ENCODE measurements at regions not wholly inside any gene's neighbourhood (a gene's known extent, or its start where the extent isn't known, plus 50 kb on each side); places are given as distances from the start of the nearest gene placed in this dataset.

- TF ChIP-seq CTCF (IDR thresholded peaks at IDR 0.05; ENCODE audit: insufficient read depth, low read length, poor library complexity, severe bottlenecking) = no peak
- Histone ChIP-seq H3K4me3 (replicated peaks; ENCODE audit: low read depth, low read length) (no peak overlapping the region), H3K36me3 (ENCODE audit: control insufficient read depth, insufficient read depth, low read length) (no peaks in the 10 kb centered on the region), H3K27me3 (replicated peaks; ENCODE audit: control insufficient read depth, insufficient read depth, low read length) (no peaks in the 10 kb centered on the region)
- DNase-seq (ENCODE audit: extremely low read depth, insufficient read length) = no peak
Observed at GRCh38 chr1:219521325-219521724, 91.6 kb downstream of the ZC3H11B start.

GRCh38 chr1:219520241-219520640 is 92.7 kb downstream of the ZC3H11B start:
- Histone ChIP-seq H3K36me3 (ENCODE audit: control insufficient read depth, insufficient read depth, low read length) (no peaks in the 10 kb centered on the region), H3K4me3 (replicated peaks; ENCODE audit: low read depth, low read length) (no peak overlapping the region), H3K27me3 (replicated peaks; ENCODE audit: control insufficient read depth, insufficient read depth, low read length) (no peaks in the 10 kb centered on the region)
- no peak for DNase-seq (ENCODE audit: extremely low read depth, insufficient read length)
- no peak for TF ChIP-seq CTCF (IDR thresholded peaks at IDR 0.05; ENCODE audit: insufficient read depth, low read length, poor library complexity, severe bottlenecking)

- Histone ChIP-seq H3K36me3 (ENCODE audit: control insufficient read depth, insufficient read depth, low read length) (no peaks in the 10 kb centered on the region), H3K4me3 (replicated peaks; ENCODE audit: low read depth, low read length) (no peak overlapping the region), H3K27me3 (replicated peaks; ENCODE audit: control insufficient read depth, insufficient read depth, low read length) (no peaks in the 10 kb centered on the region)
- no peak for DNase-seq (ENCODE audit: extremely low read depth, insufficient read length)
- TF ChIP-seq CTCF (IDR thresholded peaks at IDR 0.05; ENCODE audit: insufficient read depth, low read length, poor library complexity, severe bottlenecking) = no peak
Observed at GRCh38 chr1:219518907-219519248, 94.0 kb downstream of the ZC3H11B start.

- Histone ChIP-seq H3K27me3 (replicated peaks; ENCODE audit: control insufficient read depth, insufficient read depth, low read length) (no peaks in the 10 kb centered on the region), H3K4me3 (replicated peaks; ENCODE audit: low read depth, low read length) (no peak overlapping the region), H3K36me3 (ENCODE audit: control insufficient read depth, insufficient read depth, low read length) (no peaks in the 10 kb centered on the region)
- TF ChIP-seq CTCF (IDR thresholded peaks at IDR 0.05; ENCODE audit: insufficient read depth, low read length, poor library complexity, severe bottlenecking) = no peak
- DNase-seq (ENCODE audit: extremely low read depth, insufficient read length) = no peak
Observed at GRCh38 chr1:219518168-219518906, 94.6 kb downstream of the ZC3H11B start.

GRCh38 chr1:219517031-219517430 is 95.9 kb downstream of the ZC3H11B start:
- DNase-seq (ENCODE audit: extremely low read depth, insufficient read length) = no peak
- TF ChIP-seq CTCF (IDR thresholded peaks at IDR 0.05; ENCODE audit: insufficient read depth, low read length, poor library complexity, severe bottlenecking) = no peak
- Histone ChIP-seq H3K4me3 (replicated peaks; ENCODE audit: low read depth, low read length) (no peak overlapping the region), H3K27me3 (replicated peaks; ENCODE audit: control insufficient read depth, insufficient read depth, low read length) (no peaks in the 10 kb centered on the region), H3K36me3 (ENCODE audit: control insufficient read depth, insufficient read depth, low read length) (no peaks in the 10 kb centered on the region)

- no peak for TF ChIP-seq CTCF (IDR thresholded peaks at IDR 0.05; ENCODE audit: insufficient read depth, low read length, poor library complexity, severe bottlenecking)
- no peak overlapping the region for H3K4me3 ChIP-seq (replicated peaks; ENCODE audit: low read depth, low read length)
- no peak for DNase-seq (ENCODE audit: extremely low read depth, insufficient read length)
- no peaks in the 10 kb centered on the region for H3K36me3 ChIP-seq (ENCODE audit: control insufficient read depth, insufficient read depth, low read length)
- no peaks in the 10 kb centered on the region for H3K27me3 ChIP-seq (replicated peaks; ENCODE audit: control insufficient read depth, insufficient read depth, low read length)
Observed at GRCh38 chr1:219514728-219515127, 98.2 kb downstream of the ZC3H11B start.

All from GM06990 (cell line).